SK-N-SH (cell line): ENCODE measurements at regions not wholly inside any gene's neighbourhood (a gene's known extent, or its start where the extent isn't known, plus 50 kb on each side); places are given as distances from the start of the nearest gene placed in this dataset.

Experiments
- EP300 ChIP-seq, 2 experiments: IDR thresholded peaks; 2 replicates each; pipeline versions ENCODE4 v1.4.0 to v1.6.1; 2012; ENCODE audit warnings: borderline replicate concordance in 1 of 2, low read depth in 1 of 2, low read length in 1 of 2
- TAF1 ChIP-seq: IDR thresholded peaks from 2 replicates; pipeline ENCODE4 v1.6.1; 2012; ENCODE audit warnings: low read depth, mild to moderate bottlenecking, low read length, moderate library complexity, borderline replicate concordance

GRCh38 chr7:46247664-46248063 is 326.6 kb upstream of the IGFBP3 start:
- TF ChIP-seq TAF1: no peak
- no peak for TF ChIP-seq EP300 (IDR thresholded peaks at IDR 0.05; ENCODE audit: borderline replicate concordance in 1 of 2, low read depth in 1 of 2, low read length in 1 of 2)
